ENCODE measurements at regions not wholly inside any gene's neighbourhood (a gene's known extent, or its start where the extent isn't known, plus 50 kb on each side); places are given as distances from the start of the nearest gene placed in this dataset.

- no peak for TF ChIP-seq FOXP2 (optimal IDR thresholded peaks at IDR 0.05; ENCODE audit: borderline replicate concordance, extremely low read depth, extremely low read length, insufficient read depth)
- TF ChIP-seq TAF1 (IDR thresholded peaks at IDR 0.05; ENCODE audit: borderline replicate concordance, insufficient read depth, low read length) = no peak
- no peak for TF ChIP-seq SIN3A (IDR thresholded peaks at IDR 0.05; ENCODE audit: borderline replicate concordance, insufficient read depth, low read length)
- no peak for TF ChIP-seq POLR2AphosphoS5 (IDR thresholded peaks at IDR 0.05; ENCODE audit: low read depth, low read length)
- no peak for TF ChIP-seq REST (IDR thresholded peaks at IDR 0.05; ENCODE audit: insufficient read depth in 1 of 2, low read depth in 2 of 2, low read length in 2 of 2)
Measured at GRCh38 chr2:4965556-4966320, 726.4 kb upstream of the SOX11 start.

- no peak for TF ChIP-seq SIN3A (IDR thresholded peaks at IDR 0.05; ENCODE audit: borderline replicate concordance, insufficient read depth, low read length)
- TF ChIP-seq FOXP2 (optimal IDR thresholded peaks at IDR 0.05; ENCODE audit: borderline replicate concordance, extremely low read depth, extremely low read length, insufficient read depth) = no peak
- TF ChIP-seq REST (IDR thresholded peaks at IDR 0.05; ENCODE audit: insufficient read depth in 1 of 2, low read depth in 2 of 2, low read length in 2 of 2) = no peak
- no peak for TF ChIP-seq TAF1 (IDR thresholded peaks at IDR 0.05; ENCODE audit: borderline replicate concordance, insufficient read depth, low read length)
- TF ChIP-seq POLR2AphosphoS5 (IDR thresholded peaks at IDR 0.05; ENCODE audit: low read depth, low read length) = no peak
Measured at GRCh38 chr2:4967206-4967605, 725.0 kb upstream of the SOX11 start.

- no peak for TF ChIP-seq SIN3A (IDR thresholded peaks at IDR 0.05; ENCODE audit: borderline replicate concordance, insufficient read depth, low read length)
Measured at GRCh38 chr2:4972472-4972871, 719.7 kb upstream of the SOX11 start.

- TF ChIP-seq TAF1 (IDR thresholded peaks at IDR 0.05; ENCODE audit: borderline replicate concordance, insufficient read depth, low read length) (no peak), FOXP2 (optimal IDR thresholded peaks at IDR 0.05; ENCODE audit: borderline replicate concordance, extremely low read depth, extremely low read length, insufficient read depth) (no peak)
Measured at GRCh38 chr2:4973354-4973753, 718.8 kb upstream of the SOX11 start.

- no peak for TF ChIP-seq REST (IDR thresholded peaks at IDR 0.05; ENCODE audit: insufficient read depth in 1 of 2, low read depth in 2 of 2, low read length in 2 of 2)
- no peak for TF ChIP-seq POLR2AphosphoS5 (IDR thresholded peaks at IDR 0.05; ENCODE audit: low read depth, low read length)
- no peak for TF ChIP-seq FOXP2 (optimal IDR thresholded peaks at IDR 0.05; ENCODE audit: borderline replicate concordance, extremely low read depth, extremely low read length, insufficient read depth)
- TF ChIP-seq TAF1 (IDR thresholded peaks at IDR 0.05; ENCODE audit: borderline replicate concordance, insufficient read depth, low read length) = no peak
- TF ChIP-seq SIN3A (IDR thresholded peaks at IDR 0.05; ENCODE audit: borderline replicate concordance, insufficient read depth, low read length) = no peak
Measured at GRCh38 chr2:4973973-4974372, 718.2 kb upstream of the SOX11 start.

GRCh38 chr2:4976407-4976806 is 715.8 kb upstream of the SOX11 start:
- no peak for TF ChIP-seq SIN3A (IDR thresholded peaks at IDR 0.05; ENCODE audit: borderline replicate concordance, insufficient read depth, low read length)
- no peak for TF ChIP-seq POLR2AphosphoS5 (IDR thresholded peaks at IDR 0.05; ENCODE audit: low read depth, low read length)
- TF ChIP-seq REST (IDR thresholded peaks at IDR 0.05; ENCODE audit: insufficient read depth in 1 of 2, low read depth in 2 of 2, low read length in 2 of 2) = no peak
- TF ChIP-seq FOXP2 (optimal IDR thresholded peaks at IDR 0.05; ENCODE audit: borderline replicate concordance, extremely low read depth, extremely low read length, insufficient read depth) = no peak
- no peak for TF ChIP-seq TAF1 (IDR thresholded peaks at IDR 0.05; ENCODE audit: borderline replicate concordance, insufficient read depth, low read length)
